ENCODE measurements at regions not wholly inside any gene's neighbourhood (a gene's known extent, or its start where the extent isn't known, plus 50 kb on each side); places are given as distances from the start of the nearest gene placed in this dataset.
"Not testable (repeated sequence)": the region's sequence is repeated elsewhere in the genome, so short reads cannot be mapped to it uniquely, and the experiment has no call there.

DNA sequence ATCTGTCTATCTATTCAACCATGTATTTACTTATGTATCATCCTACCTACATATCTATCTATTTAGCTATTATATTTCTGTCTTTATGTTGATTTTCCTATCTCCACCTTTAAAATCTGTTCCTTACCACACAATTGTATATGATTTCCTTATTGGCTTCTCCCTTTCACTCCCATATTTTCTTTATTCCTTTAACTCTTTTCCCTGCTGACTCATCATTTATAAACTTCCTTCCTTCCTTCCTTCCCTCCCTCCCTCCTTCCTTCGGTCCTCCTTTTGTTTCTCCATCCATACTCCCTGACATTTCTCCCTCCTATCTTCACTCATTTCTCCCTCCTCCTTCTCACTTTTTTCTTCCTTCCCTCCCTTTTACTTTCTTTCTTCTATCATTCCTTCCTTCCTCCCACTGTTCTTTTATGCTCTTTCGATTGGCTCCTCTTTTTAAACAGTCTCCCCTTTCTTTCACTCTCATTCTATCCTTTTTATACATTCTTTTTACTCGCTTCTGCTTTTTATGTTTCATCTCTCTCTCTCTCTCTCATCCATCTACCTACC lies 100.3 kb downstream of the RBMX2 start:
- Histone ChIP-seq H3K9me3 (ENCODE audit: control insufficient read depth in 1 of 2, insufficient read depth in 1 of 2, low read length in 2 of 2) (no peaks in the 10 kb centered on the region), H3K27me3 (ENCODE audit: control insufficient read depth in 1 of 2, insufficient read depth in 2 of 2, low read length in 2 of 2) (peaks cover 0 to 3% of the 10 kb centered on the region in 2 experiments), H3K36me3 (ENCODE audit: insufficient read depth, low read length) (no peaks in the 10 kb centered on the region), H3K4me1 (ENCODE audit: insufficient read depth, low read length) (no peaks in the 10 kb centered on the region), H3K27ac (ENCODE audit: low read depth in 1 of 2, low read length in 2 of 2) (no peak overlapping the region), H3K4me3 (ENCODE audit: low read length) (no peak overlapping the region)
- Mint-ChIP-seq H3K27me3 (peaks cover 4% of the 10 kb centered on the region), H3K4me3 (no peak overlapping the region), H3K9me3 (no peaks in the 10 kb centered on the region), H3K4me1 (ENCODE audit: low read depth) (no peaks in the 10 kb centered on the region), H3K36me3 (ENCODE audit: low read depth) (no peaks in the 10 kb centered on the region), H3K27ac (no peak overlapping the region)
- DNase-seq: no peak
- TF ChIP-seq, protein P1, sequence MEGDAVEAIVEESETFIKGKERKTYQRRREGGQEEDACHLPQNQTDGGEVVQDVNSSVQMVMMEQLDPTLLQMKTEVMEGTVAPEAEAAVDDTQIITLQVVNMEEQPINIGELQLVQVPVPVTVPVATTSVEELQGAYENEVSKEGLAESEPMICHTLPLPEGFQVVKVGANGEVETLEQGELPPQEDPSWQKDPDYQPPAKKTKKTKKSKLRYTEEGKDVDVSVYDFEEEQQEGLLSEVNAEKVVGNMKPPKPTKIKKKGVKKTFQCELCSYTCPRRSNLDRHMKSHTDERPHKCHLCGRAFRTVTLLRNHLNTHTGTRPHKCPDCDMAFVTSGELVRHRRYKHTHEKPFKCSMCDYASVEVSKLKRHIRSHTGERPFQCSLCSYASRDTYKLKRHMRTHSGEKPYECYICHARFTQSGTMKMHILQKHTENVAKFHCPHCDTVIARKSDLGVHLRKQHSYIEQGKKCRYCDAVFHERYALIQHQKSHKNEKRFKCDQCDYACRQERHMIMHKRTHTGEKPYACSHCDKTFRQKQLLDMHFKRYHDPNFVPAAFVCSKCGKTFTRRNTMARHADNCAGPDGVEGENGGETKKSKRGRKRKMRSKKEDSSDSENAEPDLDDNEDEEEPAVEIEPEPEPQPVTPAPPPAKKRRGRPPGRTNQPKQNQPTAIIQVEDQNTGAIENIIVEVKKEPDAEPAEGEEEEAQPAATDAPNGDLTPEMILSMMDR (IDR thresholded peaks at IDR 0.05): no peak
- ATAC-seq (ENCODE audit: poor library complexity): no peak
- POLR2A ChIA-PET: no interaction called here
- intact Hi-C loops (cut with DNase I, micrococcal nuclease): no loop called here
- CTCF ChIA-PET: no interaction called here

DNA sequence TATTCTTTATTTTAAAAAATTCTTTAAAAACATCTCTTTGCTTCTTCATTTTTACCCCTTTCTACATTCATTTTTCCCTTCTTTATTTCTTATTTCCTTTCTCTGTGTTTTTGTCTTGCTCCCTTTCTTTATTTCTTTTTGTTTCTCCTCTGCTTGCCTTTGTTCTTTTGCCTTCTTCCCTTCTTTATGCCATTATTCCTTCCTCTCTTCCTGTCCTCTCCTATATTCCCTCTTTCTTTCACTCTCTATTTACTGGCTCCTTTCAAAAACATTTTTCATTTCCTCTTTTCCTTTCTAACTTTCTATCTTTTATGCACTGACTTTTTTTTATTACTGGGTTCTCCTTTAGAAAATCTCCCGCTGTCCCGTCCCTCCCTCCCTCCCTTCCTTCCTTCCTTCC lies 102.2 kb downstream of the RBMX2 start:
- ChIA-PET CTCF (no interaction called here), POLR2A (no interaction called here)
- no peaks in the 10 kb centered on the region for H3K4me1 ChIP-seq (ENCODE audit: insufficient read depth, low read length)
- H3K36me3 Mint-ChIP-seq (ENCODE audit: low read depth): no peaks in the 10 kb centered on the region
- TF ChIP-seq, protein P1 (IDR thresholded peaks at IDR 0.05): no peak
- ATAC-seq (ENCODE audit: poor library complexity) (no peak), DNase-seq (no peak)
- H3K9me3 ChIP-seq (ENCODE audit: control insufficient read depth in 1 of 2, insufficient read depth in 1 of 2, low read length in 2 of 2): no peaks in the 10 kb centered on the region
- no peaks in the 10 kb centered on the region for H3K4me1 Mint-ChIP-seq (ENCODE audit: low read depth)
- intact Hi-C loops (cut with DNase I, micrococcal nuclease): no loop called here
- no peak overlapping the region for H3K27ac Mint-ChIP-seq
- H3K36me3 ChIP-seq (ENCODE audit: insufficient read depth, low read length): no peaks in the 10 kb centered on the region
- peaks cover 4% of the 10 kb centered on the region for H3K27me3 Mint-ChIP-seq
- no peak overlapping the region for H3K27ac ChIP-seq (ENCODE audit: low read depth in 1 of 2, low read length in 2 of 2)
- H3K27me3 ChIP-seq (ENCODE audit: control insufficient read depth in 1 of 2, insufficient read depth in 2 of 2, low read length in 2 of 2): peaks cover 0 to 5% of the 10 kb centered on the region in 2 experiments
- no peak overlapping the region for H3K4me3 ChIP-seq (ENCODE audit: low read length)
- no peaks in the 10 kb centered on the region for H3K9me3 Mint-ChIP-seq
- H3K4me3 Mint-ChIP-seq: no peak overlapping the region

DNA sequence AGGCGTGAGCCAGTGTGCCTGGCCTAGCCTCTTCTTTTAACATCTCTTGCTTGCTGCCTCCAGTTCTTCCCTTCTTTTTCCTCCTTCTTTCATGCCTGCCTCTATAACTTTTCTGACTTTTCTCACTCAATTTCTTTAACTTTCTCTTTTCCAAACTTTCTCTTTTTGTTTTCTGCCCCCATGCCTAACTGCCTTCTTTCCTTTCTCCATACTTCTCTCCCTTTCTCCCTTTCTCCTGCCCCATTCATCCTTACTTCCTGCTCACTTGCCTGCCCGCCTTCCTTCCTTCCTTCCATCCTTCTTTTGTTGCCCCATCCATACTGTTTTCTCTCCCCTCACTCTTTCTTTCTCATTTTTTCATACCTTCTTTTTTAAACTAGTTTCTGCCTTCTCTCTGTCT lies 105.2 kb downstream of the RBMX2 start:
- Histone ChIP-seq H3K4me3 (ENCODE audit: low read length) (no peak overlapping the region), H3K27me3 (ENCODE audit: control insufficient read depth in 1 of 2, insufficient read depth in 2 of 2, low read length in 2 of 2) (peaks cover 0 to 17% of the 10 kb centered on the region in 2 experiments), H3K36me3 (ENCODE audit: insufficient read depth, low read length) (no peaks in the 10 kb centered on the region), H3K4me1 (ENCODE audit: insufficient read depth, low read length) (no peaks in the 10 kb centered on the region), H3K9me3 (ENCODE audit: control insufficient read depth in 1 of 2, insufficient read depth in 1 of 2, low read length in 2 of 2) (no peaks in the 10 kb centered on the region), H3K27ac (ENCODE audit: low read depth in 1 of 2, low read length in 2 of 2) (no peak overlapping the region)
- Mint-ChIP-seq H3K27ac (no peak overlapping the region), H3K27me3 (peaks cover 13% of the 10 kb centered on the region), H3K9me3 (no peaks in the 10 kb centered on the region), H3K4me3 (no peak overlapping the region), H3K36me3 (ENCODE audit: low read depth) (no peaks in the 10 kb centered on the region), H3K4me1 (ENCODE audit: low read depth) (no peaks in the 10 kb centered on the region)
- POLR2A ChIA-PET: no interaction called here
- TF ChIP-seq, protein P1 (IDR thresholded peaks at IDR 0.05): no peak
- intact Hi-C loops (cut with DNase I, micrococcal nuclease): no loop called here
- CTCF ChIA-PET: no interaction called here
- DNase-seq (no peak), ATAC-seq (ENCODE audit: poor library complexity) (no peak)

DNA sequence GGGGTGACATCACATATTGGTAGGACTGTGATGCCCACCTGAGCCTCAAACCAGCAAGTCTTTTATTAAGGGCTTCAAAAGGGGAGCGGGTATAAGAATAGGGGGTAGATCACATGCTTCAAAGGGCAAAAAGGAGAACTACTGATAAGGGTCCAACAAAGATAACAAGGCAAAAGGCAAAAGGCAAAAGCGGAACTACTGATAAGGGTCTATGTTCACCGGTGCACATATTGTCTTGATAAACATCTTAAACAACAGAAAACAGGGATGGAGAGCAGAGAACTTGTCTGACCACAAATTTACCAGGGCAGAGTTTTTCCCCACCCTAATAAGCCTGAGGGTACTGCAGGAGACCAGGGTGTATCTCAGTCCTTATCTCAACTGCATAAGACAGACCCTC lies 110.7 kb downstream of the RBMX2 start:
- intact Hi-C loops (cut with DNase I, micrococcal nuclease); H3K36me3 Mint-ChIP-seq (ENCODE audit: low read depth); H3K9me3 ChIP-seq (ENCODE audit: control insufficient read depth in 1 of 2, insufficient read depth in 1 of 2, low read length in 2 of 2); H3K4me1 ChIP-seq (ENCODE audit: insufficient read depth, low read length); H3K36me3 ChIP-seq (ENCODE audit: insufficient read depth, low read length); H3K4me3 Mint-ChIP-seq; CTCF ChIA-PET; H3K4me1 Mint-ChIP-seq (ENCODE audit: low read depth); POLR2A ChIA-PET; DNase-seq; H3K27ac ChIP-seq (ENCODE audit: low read depth in 1 of 2, low read length in 2 of 2); H3K4me3 ChIP-seq (ENCODE audit: low read length); ATAC-seq (ENCODE audit: poor library complexity); H3K27ac Mint-ChIP-seq; H3K9me3 Mint-ChIP-seq: not testable (repeated sequence)
- peaks cover 2 to 12% of the 10 kb centered on the region in 2 experiments for H3K27me3 ChIP-seq (ENCODE audit: control insufficient read depth in 1 of 2, insufficient read depth in 2 of 2, low read length in 2 of 2)
- peaks cover 19% of the 10 kb centered on the region for H3K27me3 Mint-ChIP-seq
